ENCODE measurements at regions not wholly inside any gene's neighbourhood (a gene's known extent, or its start where the extent isn't known, plus 50 kb on each side); places are given as distances from the start of the nearest gene placed in this dataset.

DNA sequence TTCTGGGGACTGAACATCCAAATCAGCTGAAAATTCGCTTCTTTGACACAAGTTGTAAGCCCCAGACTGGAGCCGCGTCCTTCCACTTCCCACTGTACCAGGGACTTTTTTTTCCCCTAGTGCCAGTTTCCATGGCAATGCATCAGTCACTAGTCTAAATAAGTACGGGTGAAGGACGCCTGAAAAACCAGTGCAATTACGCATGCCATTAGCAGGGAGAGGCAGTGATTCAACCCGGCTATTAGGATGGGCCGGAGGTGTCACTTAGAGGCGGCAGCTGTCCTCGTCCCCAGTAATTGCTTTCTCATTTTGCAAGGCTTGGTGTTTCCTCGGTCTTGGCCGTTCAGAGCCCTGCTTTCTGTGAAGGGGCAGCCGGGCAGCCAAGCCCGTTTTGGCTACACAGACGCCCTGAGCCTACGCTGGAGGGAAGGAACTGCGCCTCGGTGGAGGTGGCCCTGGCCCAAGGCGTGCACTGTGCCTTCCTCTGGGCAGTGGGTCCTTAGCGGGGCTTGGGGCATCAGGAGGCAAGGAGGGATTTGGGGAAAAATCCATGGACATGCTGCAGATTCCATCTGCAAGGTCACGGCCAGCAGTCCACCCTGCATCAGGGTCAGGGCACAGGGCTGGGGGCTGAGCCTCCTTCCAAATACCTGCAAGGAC is 319.7 kb downstream of the CTTN start:
- no peak overlapping the region for H3K4me3 ChIP-seq (ENCODE audit: low read length)
- TF ChIP-seq CTCF (conservative IDR thresholded peaks at IDR 0.05; ENCODE audit: low read length): no peak
- DNase-seq (ENCODE audit: low read depth): no peak

DNA sequence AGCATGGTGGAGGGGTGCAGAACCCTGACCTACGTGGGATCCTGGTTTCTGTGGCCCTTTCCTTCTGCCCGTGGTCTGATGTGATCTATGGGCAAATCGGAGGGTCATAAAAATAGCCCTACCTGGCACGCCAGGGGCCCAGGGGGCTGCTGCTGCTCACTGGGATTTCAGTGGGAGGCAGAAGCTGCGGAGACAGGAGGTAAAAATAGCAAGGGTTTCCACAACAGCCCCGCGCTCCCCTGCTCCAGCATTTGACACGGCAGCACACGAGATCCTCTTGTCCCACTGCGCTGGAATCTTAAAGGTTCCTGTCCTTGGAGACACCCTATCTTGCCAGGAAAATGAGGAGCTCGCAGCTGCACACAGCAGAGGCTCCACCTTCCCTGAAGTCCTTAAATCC is 321.2 kb downstream of the CTTN start:
- TF ChIP-seq CTCF (conservative IDR thresholded peaks at IDR 0.05; ENCODE audit: low read length): no peak
- no peak for DNase-seq (ENCODE audit: low read depth)
- H3K4me3 ChIP-seq (ENCODE audit: low read length): no peak overlapping the region

- no peak overlapping the region for H3K4me3 ChIP-seq (ENCODE audit: low read length)
- DNase-seq (ENCODE audit: low read depth): no peak
- no peak for TF ChIP-seq CTCF (conservative IDR thresholded peaks at IDR 0.05; ENCODE audit: low read length)
Observed at GRCh38 chr11:70720281-70720680, 322.0 kb downstream of the CTTN start.

DNA sequence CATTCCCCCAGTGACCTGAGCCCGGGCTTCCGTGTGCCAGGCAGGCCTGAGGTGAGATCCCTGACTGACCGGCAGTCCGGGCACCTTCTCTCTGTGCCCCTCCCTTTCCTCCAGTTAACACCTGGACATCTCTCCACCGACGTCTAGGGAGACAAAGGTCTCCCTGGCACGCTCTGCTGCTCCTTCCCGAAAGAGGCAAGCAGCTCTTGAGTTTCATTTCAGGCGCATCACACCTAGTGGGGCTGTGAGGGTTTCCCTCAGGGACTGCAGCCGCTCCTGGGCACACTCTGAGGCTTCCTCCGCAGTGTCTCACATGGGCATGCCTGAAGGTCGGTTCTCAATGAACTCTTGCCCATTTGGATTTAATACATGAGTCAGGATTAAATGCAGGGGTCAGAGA is 322.7 kb downstream of the CTTN start:
- TF ChIP-seq CTCF (conservative IDR thresholded peaks at IDR 0.05; ENCODE audit: low read length): no peak
- no peak overlapping the region for H3K4me3 ChIP-seq (ENCODE audit: low read length)
- no peak for DNase-seq (ENCODE audit: low read depth)

GRCh38 chr11:70725278-70725677 is 326.9 kb downstream of the CTTN start:
- no peak overlapping the region for H3K4me3 ChIP-seq (ENCODE audit: low read length)
- no peak for TF ChIP-seq CTCF (conservative IDR thresholded peaks at IDR 0.05; ENCODE audit: low read length)
- DNase-seq (ENCODE audit: low read depth): no peak

DNA sequence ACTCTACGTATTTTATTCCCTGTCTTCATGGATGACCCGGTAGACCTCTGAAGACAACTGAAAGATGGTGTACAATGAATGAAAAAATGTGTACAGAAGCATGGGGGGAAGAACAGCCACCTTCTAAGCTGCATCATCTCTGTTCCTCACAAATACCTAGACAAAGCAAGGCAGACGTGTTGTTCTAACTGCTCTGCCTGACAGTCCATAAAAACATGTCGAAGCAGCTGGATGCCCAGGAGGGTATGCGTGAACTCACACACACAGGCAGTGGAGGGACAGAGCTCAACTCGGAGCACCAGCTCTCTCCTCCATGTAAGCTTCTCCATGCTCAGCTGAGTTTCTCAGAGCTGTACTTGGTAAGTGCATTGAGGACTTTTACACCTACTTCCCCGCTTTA is 327.4 kb downstream of the CTTN start:
- no peak for DNase-seq (ENCODE audit: low read depth)
- TF ChIP-seq CTCF (conservative IDR thresholded peaks at IDR 0.05; ENCODE audit: low read length): no peak
- no peak overlapping the region for H3K4me3 ChIP-seq (ENCODE audit: low read length)

DNA sequence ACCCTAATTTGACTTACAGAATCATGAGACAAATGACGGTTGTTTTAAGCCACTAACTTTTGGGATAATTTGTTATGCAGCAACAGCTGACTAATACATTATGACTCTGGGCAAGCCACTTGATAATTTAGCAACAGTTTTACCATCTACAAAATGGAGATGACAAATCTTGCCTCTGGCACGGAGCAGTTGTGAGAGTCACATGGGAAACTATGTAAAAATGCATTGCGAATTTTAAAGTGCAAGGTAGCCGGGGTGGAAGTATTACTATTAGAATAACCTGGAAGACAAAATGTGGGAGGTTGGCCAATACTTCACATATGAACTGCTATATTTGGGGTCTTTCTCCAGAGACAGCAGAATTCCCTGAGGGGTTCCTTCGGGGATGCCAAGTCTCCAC is 328.7 kb downstream of the CTTN start:
- H3K4me3 ChIP-seq (ENCODE audit: low read length): no peak overlapping the region
- no peak for DNase-seq (ENCODE audit: low read depth)
- no peak for TF ChIP-seq CTCF (conservative IDR thresholded peaks at IDR 0.05; ENCODE audit: low read length)
